ENCODE measurements at regions not wholly inside any gene's neighbourhood (a gene's known extent, or its start where the extent isn't known, plus 50 kb on each side); places are given as distances from the start of the nearest gene placed in this dataset.

DNA sequence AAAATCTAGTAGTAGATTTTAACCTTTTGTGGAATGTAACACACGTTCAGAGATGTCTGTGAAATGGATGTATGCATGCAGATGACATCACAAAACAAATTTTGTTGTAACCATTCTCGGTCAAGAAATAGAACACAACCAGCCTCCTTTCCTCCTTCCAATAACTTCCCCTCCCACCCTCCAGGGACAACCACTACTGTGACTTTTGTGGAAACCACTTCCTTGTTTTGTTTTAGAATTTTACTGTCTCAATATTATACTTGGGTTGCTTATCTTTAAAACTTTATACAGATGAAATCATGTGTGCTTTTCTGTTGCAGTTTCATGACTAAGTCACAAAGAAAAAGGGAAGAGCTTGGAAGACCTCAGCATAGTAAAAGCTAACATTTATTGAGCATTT, 189.4 kb upstream of the NCAM1 start:
- TF ChIP-seq, protein P1, sequence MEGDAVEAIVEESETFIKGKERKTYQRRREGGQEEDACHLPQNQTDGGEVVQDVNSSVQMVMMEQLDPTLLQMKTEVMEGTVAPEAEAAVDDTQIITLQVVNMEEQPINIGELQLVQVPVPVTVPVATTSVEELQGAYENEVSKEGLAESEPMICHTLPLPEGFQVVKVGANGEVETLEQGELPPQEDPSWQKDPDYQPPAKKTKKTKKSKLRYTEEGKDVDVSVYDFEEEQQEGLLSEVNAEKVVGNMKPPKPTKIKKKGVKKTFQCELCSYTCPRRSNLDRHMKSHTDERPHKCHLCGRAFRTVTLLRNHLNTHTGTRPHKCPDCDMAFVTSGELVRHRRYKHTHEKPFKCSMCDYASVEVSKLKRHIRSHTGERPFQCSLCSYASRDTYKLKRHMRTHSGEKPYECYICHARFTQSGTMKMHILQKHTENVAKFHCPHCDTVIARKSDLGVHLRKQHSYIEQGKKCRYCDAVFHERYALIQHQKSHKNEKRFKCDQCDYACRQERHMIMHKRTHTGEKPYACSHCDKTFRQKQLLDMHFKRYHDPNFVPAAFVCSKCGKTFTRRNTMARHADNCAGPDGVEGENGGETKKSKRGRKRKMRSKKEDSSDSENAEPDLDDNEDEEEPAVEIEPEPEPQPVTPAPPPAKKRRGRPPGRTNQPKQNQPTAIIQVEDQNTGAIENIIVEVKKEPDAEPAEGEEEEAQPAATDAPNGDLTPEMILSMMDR (IDR thresholded peaks at IDR 0.05), result no peak
- intact Hi-C loops (cut with micrococcal nuclease), result no loop called here
- Mint-ChIP-seq H3K27me3 (peaks cover 1% of the 10 kb centered on the region), H3K4me1 (ENCODE audit: low read depth) (no peaks in the 10 kb centered on the region), H3K27ac (no peak overlapping the region), H3K36me3 (ENCODE audit: low read depth) (no peaks in the 10 kb centered on the region), H3K9me3 (no peaks in the 10 kb centered on the region), H3K4me3 (no peak overlapping the region)
- ChIA-PET POLR2A (no interaction called here), CTCF (no interaction called here)
- ATAC-seq (no peak), DNase-seq (no peak)

DNA sequence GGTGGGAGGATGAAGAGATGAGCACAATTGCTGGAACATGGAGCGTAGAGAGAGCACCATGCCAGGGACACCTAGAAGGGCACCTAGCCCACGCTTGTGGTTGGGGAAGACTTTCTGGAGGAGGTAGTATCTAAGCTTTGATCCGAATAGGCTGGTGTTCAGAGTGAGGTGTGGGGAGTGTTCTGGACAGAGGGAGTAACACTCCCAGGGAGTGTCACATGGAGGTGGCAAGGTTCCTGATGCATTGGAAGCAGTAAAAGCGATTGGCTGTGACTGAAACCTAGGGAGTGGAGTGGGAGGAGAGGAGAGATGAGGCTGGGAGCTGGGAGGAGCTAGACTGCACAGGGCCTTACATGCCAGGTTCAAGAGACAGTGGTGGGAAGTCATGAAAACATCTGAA, 188.0 kb upstream of the NCAM1 start:
- Mint-ChIP-seq H3K27me3 (peaks cover 1% of the 10 kb centered on the region), H3K9me3 (no peaks in the 10 kb centered on the region), H3K27ac (no peak overlapping the region), H3K36me3 (ENCODE audit: low read depth) (no peaks in the 10 kb centered on the region), H3K4me1 (ENCODE audit: low read depth) (no peaks in the 10 kb centered on the region), H3K4me3 (no peak overlapping the region)
- DNase-seq, result no peak
- POLR2A ChIA-PET, result no interaction called here
- TF ChIP-seq, protein P1 (IDR thresholded peaks at IDR 0.05), result no peak
- intact Hi-C loops (cut with micrococcal nuclease), result no loop called here
- no peak for ATAC-seq
- CTCF ChIA-PET, result no interaction called here

DNA sequence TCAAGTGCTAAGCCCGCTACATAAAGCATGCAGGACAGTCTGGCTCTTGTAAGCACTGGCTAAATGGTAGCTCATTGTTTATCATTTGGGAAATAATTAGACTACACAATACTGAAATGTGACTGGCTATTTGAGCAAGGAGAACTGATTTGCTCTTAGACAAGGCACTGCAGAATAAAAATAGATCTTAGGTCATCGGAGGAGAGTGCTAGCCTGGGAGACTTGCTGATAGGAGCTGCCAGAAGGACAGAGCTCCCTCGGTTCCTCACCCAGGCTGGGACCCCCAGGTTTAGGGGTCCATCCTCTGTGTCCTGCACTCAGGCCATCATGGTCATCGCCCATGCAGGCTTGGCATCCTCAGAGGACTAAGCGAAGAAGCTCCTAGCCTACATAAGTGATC, 184.4 kb upstream of the NCAM1 start:
- POLR2A ChIA-PET, result interaction anchor here (1.4 kb wide), 1 partner anchor 10 kb away, joined by 5 read pairs; no protein-coding TSS in a partner anchor
- Mint-ChIP-seq H3K4me1 (ENCODE audit: low read depth) (no peaks in the 10 kb centered on the region), H3K9me3 (no peaks in the 10 kb centered on the region), H3K36me3 (ENCODE audit: low read depth) (no peaks in the 10 kb centered on the region), H3K27me3 (no peaks in the 10 kb centered on the region), H3K27ac (no peak overlapping the region), H3K4me3 (no peak overlapping the region)
- CTCF ChIA-PET, result no interaction called here
- TF ChIP-seq, protein P1 (IDR thresholded peaks at IDR 0.05), result no peak
- ATAC-seq, result no peak
- no peak for DNase-seq
- intact Hi-C loops (cut with micrococcal nuclease), result no loop called here

DNA sequence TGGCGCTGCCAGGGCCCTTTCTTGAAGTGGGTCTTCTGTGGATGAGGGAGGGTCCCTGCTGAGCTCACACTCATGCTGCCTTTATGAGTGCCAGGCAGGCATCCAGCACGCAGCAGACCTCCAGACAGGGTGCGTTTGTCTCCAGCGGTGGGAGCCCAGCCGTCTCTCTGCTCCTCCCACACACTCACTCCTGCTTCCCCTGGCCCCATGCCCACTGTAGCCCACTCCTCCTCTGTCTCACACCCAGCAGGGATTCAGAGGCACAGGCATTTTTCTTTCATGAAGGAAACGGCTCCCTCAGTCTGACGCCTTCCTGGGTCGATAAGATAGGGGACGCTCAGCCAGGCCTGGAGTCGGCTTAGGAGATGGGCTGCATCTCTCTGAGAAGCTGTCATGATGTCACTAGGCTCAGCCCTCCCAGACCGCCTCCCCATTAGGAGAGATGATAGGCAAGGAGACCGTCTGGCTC, 183.9 kb upstream of the NCAM1 start:
- Mint-ChIP-seq H3K27me3 (no peaks in the 10 kb centered on the region), H3K27ac (no peak overlapping the region), H3K4me1 (ENCODE audit: low read depth) (no peaks in the 10 kb centered on the region), H3K4me3 (no peak overlapping the region), H3K9me3 (no peaks in the 10 kb centered on the region), H3K36me3 (ENCODE audit: low read depth) (no peaks in the 10 kb centered on the region)
- intact Hi-C loops (cut with micrococcal nuclease), result no loop called here
- POLR2A ChIA-PET, result interaction anchor here (1.4 kb wide), 1 partner anchor 10 kb away, joined by 5 read pairs; no protein-coding TSS in a partner anchor
- CTCF ChIA-PET, result interaction anchor here (1.9 kb wide), 1 partner anchor 512 kb away, joined by 3 read pairs; no protein-coding TSS in a partner anchor
- no peak for ATAC-seq
- TF ChIP-seq, protein P1 (IDR thresholded peaks at IDR 0.05), result no peak
- DNase-seq, result no peak

DNA sequence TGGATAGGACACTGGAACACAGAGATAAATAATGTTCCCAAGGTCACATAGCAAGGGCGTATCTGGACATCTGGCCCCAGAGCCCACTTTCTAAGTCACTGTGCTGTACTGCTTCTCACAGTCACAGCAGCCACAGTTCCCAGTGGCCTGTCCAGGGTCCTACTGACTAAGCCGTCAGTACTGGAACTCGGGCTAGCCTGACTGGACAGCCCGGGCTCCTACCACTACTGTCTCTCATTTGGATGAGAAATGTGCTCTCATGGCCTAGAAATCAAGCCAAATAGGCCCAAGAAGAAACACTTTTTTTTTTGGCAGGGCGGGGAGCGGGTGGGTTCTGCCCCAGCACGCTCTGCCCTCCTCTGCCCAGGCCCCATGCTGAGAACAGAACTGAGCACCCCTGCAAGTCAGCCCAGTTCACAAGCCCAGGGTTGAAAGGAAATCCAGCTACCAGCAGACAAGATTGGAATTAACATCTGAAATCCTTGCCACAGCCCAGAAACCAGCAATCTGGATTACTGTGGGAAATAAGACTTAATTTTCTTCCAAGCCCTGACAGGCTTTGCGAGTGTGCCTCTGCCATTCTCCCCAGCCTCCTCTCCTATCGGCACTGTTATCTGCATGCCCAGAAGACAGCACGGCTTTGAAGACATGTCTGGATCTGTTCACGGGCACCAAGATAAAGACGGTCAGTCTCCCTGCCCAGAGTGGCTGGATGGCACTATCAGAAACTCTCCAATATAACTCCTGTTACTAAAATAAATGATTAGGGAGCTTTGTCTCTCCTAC, 182.9 kb upstream of the NCAM1 start:
- DNase-seq (no peak), ATAC-seq (no peak)
- intact Hi-C loops (cut with micrococcal nuclease), result no loop called here
- Mint-ChIP-seq H3K27ac (no peak overlapping the region), H3K36me3 (ENCODE audit: low read depth) (no peaks in the 10 kb centered on the region), H3K27me3 (no peaks in the 10 kb centered on the region), H3K9me3 (no peaks in the 10 kb centered on the region), H3K4me1 (ENCODE audit: low read depth) (no peaks in the 10 kb centered on the region), H3K4me3 (no peak overlapping the region)
- POLR2A ChIA-PET, result interaction anchor here (1.4 kb wide), 1 partner anchor 9 kb away, joined by 5 read pairs; no protein-coding TSS in a partner anchor
- TF ChIP-seq, protein P1 (IDR thresholded peaks at IDR 0.05), result no peak
- CTCF ChIA-PET, result interaction anchor here (1.9 kb wide), 1 partner anchor 511 kb away, joined by 3 read pairs; no protein-coding TSS in a partner anchor

Measured in activated CD8-positive, alpha-beta T cell treated with anti-CD3 and anti-CD28 coated beads for 36 hours (primary cell).